ENCODE measurements at regions not wholly inside any gene's neighbourhood (a gene's known extent, or its start where the extent isn't known, plus 50 kb on each side); places are given as distances from the start of the nearest gene placed in this dataset.

DNA sequence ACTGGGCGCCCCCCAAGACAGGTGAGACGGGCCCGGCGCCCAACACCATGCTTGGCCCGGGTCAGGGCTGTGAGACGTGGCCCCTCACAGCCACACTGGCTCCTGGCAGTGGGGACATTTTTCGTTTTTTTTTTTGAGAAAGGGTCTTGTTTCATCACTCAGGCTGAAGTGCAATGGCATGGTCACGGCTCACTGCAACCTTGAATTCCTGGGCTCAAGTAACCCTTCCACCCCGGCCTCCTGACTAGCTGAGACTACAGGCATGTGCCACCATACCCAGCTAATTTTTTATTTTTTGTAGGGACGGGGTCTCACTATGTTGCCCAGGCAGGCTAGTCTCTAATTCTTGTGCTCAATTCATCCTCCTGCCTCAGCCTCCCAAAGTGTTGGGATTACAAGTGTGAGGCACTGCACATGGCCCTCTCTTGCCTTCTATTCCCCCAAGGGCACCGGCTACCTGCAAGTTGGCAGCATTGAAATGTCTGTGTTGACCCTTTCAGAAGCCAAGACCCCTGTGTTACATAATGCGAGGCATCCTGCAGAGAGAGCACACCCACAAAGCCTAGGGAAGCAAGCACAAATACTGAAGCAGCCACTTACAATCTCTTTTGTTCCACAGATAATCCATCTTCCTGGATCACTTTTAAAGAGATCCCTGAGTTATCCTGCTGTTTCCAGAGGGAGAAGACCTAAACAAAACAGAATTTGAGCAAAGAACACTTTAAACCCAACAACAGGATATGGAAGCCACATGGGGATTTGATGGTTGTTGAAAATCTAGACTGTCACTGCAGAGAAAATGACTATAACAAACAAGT, 57.5 kb upstream of the SLC4A11 start:
- H3K23ac ChIP-seq (ENCODE audit: low read length): no peak overlapping the region
- no peaks in the 10 kb centered on the region for H3K79me1 ChIP-seq (ENCODE audit: low read length)
- peaks cover 4% of the 10 kb centered on the region for H3K36me3 ChIP-seq (ENCODE audit: control insufficient read depth, insufficient read depth, low read length)
- H3K9ac ChIP-seq (ENCODE audit: low read length): no peak overlapping the region
- no peaks in the 10 kb centered on the region for H3K4me1 ChIP-seq (ENCODE audit: control insufficient read depth, low read depth, low read length)
- no peak overlapping the region for H3K4me3 ChIP-seq (ENCODE audit: low read length)
- no peak overlapping the region for H2BK120ac ChIP-seq (ENCODE audit: low read depth, low read length)
- H3K4ac ChIP-seq (ENCODE audit: low read depth, low read length): no peak overlapping the region
- no peak overlapping the region for H4K5ac ChIP-seq (ENCODE audit: low read length)
- no peak overlapping the region for H3K56ac ChIP-seq (ENCODE audit: low read length)
- H4K8ac ChIP-seq (ENCODE audit: low read depth, low read length): no peak overlapping the region
- no peak overlapping the region for H2BK5ac ChIP-seq (ENCODE audit: low read length)
- no peak overlapping the region for H3K18ac ChIP-seq (ENCODE audit: low read length)
- no CpG with 5 or more reads among the region's 12 CpGs for WGBS (ENCODE audit: extremely low coverage, insufficient coverage, low lambda C conversion rate)
- no peak for DNase-seq
- H3K4me2 ChIP-seq (ENCODE audit: low read length): no peak overlapping the region
- H2AK5ac ChIP-seq (ENCODE audit: low read length): no peak overlapping the region
- no peaks in the 10 kb centered on the region for H3K27me3 ChIP-seq (ENCODE audit: insufficient read depth, low read length, poor library complexity)
- H3K79me2 ChIP-seq (ENCODE audit: control insufficient read depth, insufficient read depth, low read length): no peaks in the 10 kb centered on the region
- H3K27ac ChIP-seq (ENCODE audit: low read depth, low read length): no peak overlapping the region
- no peak overlapping the region for H2BK15ac ChIP-seq (replicated peaks; ENCODE audit: low read depth)

All from mesendoderm (in vitro differentiated cells).